ENCODE measurements at regions not wholly inside any gene's neighbourhood (a gene's known extent, or its start where the extent isn't known, plus 50 kb on each side); places are given as distances from the start of the nearest gene placed in this dataset.

DNA sequence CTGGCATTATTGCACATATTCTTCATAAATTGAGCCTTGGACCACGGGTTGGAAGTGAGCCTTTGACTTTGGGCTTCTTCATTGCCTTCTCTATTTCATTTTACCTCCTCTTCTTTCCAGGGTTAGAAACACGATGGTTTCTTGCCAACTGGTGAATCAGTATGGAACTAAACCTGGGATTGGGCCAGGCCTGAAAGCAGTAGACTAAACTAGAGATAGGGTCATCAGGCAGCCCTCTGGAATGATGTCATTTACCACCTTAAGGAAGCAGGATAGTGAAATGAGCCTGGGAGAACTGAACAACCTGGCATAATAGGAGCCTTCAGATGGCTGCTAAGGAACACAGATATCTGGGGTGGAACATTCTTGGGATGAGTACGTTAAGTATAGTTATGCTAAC lies 67.5 kb upstream of the ATP8A1 start:
- H3K4me1 ChIP-seq (ENCODE audit: control insufficient read depth in 1 of 2, insufficient read depth in 2 of 2, low read length in 2 of 2) = no peaks in the 10 kb centered on the region
- CTCF ChIA-PET = no interaction called here
- no peak overlapping the region for H3K4me2 ChIP-seq (ENCODE audit: low read length)
- H3K79me2 ChIP-seq (ENCODE audit: insufficient read depth, low read length) = no peaks in the 10 kb centered on the region
- no peaks in the 10 kb centered on the region for H4K20me1 ChIP-seq (ENCODE audit: insufficient read depth)
- DNase-seq (ENCODE audit: low read depth, low spot score) (no peak), ATAC-seq (no peak)
- POLR2A ChIA-PET = no interaction called here
- intact Hi-C loops (cut with micrococcal nuclease) = no loop called here
- H3K36me3 ChIP-seq (ENCODE audit: control insufficient read depth in 1 of 2, insufficient read depth in 2 of 2, low read length in 2 of 2) = no peaks in the 10 kb centered on the region
- H3K9me2 ChIP-seq (ENCODE audit: insufficient read depth) = no peaks in the 10 kb centered on the region
- no peak overlapping the region for H3K9ac ChIP-seq (ENCODE audit: low read length)
- no peak overlapping the region for H2AFZ ChIP-seq (ENCODE audit: low read depth, low read length, poor library complexity, severe bottlenecking)
- RAD21 ChIA-PET (ENCODE audit: low non-redundant PET in 1 of 2, low total read pairs in 2 of 2, uncharacterized antibody in 2 of 2, unreplicated experiment in 2 of 2) = no interaction called here
- no peak overlapping the region for H3K27ac ChIP-seq (ENCODE audit: low read depth, low read length)
- H3K4me3 ChIP-seq (replicated peaks in 1 of 2; ENCODE audit: low read depth in 1 of 2, low read length in 2 of 2) = no peak overlapping the region
- TF ChIP-seq ZFX (IDR thresholded peaks at IDR 0.05) = no peak
- no peak for TF ChIP-seq FOSL1 (IDR thresholded peaks at IDR 0.05; ENCODE audit: low read depth)
- TF ChIP-seq, protein P1, sequence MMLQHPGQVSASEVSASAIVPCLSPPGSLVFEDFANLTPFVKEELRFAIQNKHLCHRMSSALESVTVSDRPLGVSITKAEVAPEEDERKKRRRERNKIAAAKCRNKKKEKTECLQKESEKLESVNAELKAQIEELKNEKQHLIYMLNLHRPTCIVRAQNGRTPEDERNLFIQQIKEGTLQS (IDR thresholded peaks at IDR 0.05) = no peak
- no peak for TF ChIP-seq SIN3A (IDR thresholded peaks at IDR 0.05; ENCODE audit: low read depth)
- TF ChIP-seq TCF7L2 (IDR thresholded peaks at IDR 0.05; ENCODE audit: borderline replicate concordance, extremely low read depth, insufficient read depth, insufficient read length) = no peak
- TF ChIP-seq SP1 (IDR thresholded peaks at IDR 0.05; ENCODE audit: low read depth) = no peak
- TF ChIP-seq EGR1 (IDR thresholded peaks at IDR 0.05; ENCODE audit: low read depth) = no peak
- TF ChIP-seq, protein P2, sequence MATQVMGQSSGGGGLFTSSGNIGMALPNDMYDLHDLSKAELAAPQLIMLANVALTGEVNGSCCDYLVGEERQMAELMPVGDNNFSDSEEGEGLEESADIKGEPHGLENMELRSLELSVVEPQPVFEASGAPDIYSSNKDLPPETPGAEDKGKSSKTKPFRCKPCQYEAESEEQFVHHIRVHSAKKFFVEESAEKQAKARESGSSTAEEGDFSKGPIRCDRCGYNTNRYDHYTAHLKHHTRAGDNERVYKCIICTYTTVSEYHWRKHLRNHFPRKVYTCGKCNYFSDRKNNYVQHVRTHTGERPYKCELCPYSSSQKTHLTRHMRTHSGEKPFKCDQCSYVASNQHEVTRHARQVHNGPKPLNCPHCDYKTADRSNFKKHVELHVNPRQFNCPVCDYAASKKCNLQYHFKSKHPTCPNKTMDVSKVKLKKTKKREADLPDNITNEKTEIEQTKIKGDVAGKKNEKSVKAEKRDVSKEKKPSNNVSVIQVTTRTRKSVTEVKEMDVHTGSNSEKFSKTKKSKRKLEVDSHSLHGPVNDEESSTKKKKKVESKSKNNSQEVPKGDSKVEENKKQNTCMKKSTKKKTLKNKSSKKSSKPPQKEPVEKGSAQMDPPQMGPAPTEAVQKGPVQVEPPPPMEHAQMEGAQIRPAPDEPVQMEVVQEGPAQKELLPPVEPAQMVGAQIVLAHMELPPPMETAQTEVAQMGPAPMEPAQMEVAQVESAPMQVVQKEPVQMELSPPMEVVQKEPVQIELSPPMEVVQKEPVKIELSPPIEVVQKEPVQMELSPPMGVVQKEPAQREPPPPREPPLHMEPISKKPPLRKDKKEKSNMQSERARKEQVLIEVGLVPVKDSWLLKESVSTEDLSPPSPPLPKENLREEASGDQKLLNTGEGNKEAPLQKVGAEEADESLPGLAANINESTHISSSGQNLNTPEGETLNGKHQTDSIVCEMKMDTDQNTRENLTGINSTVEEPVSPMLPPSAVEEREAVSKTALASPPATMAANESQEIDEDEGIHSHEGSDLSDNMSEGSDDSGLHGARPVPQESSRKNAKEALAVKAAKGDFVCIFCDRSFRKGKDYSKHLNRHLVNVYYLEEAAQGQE (IDR thresholded peaks at IDR 0.05; ENCODE audit: low read depth) = no peak
- TF ChIP-seq CEBPB (IDR thresholded peaks at IDR 0.05; ENCODE audit: low read depth) = no peak
- no peak for TF ChIP-seq CBX3 (IDR thresholded peaks at IDR 0.05; ENCODE audit: low read depth)
- no TSS peak for BruUV-seq (replicated peaks)
- H3K27me3 ChIP-seq (ENCODE audit: insufficient read depth, low read length) = no peaks in the 10 kb centered on the region
- no peaks in the 10 kb centered on the region for H3K9me3 ChIP-seq (ENCODE audit: control insufficient read depth in 1 of 2, insufficient read depth in 1 of 2, low read depth in 1 of 2, low read length in 2 of 2)
